Prostate gland (tissue), 2 donors: ENCODE measurements at regions not wholly inside any gene's neighbourhood (a gene's known extent, or its start where the extent isn't known, plus 50 kb on each side); places are given as distances from the start of the nearest gene placed in this dataset.
"Not testable (repeated sequence)": the region's sequence is repeated elsewhere in the genome, so short reads cannot be mapped to it uniquely, and the experiment has no call there.

ENCODE experiments used
- DNase-seq: peaks from one replicate; pipeline ENCODE4 v3.0.0-alpha.2; 2019; ENCODE audit warnings: low spot score
- H3K27ac ChIP-seq, 2 donors: fragments of 200-600 bp; sonication (generic); 2 replicates each; pipeline ENCODE4 v1.5.1; 2017 to 2019
- H3K27me3 ChIP-seq: fragments of 200-600 bp; sonication (generic); replicated peaks from 2 replicates; pipeline ENCODE4 v1.5.1; 2019; ENCODE audit not compliant: insufficient read depth
- H3K36me3 ChIP-seq, 2 donors: fragments of 200-600 bp; sonication (generic); 1 replicate in 1 of 2; 2 replicates in 1 of 2; pipeline versions ENCODE4 v1.5.1 to v1.8.1; 2017 to 2019
- H3K4me1 ChIP-seq: fragments of 200-600 bp; sonication (generic); replicated peaks from 2 replicates; pipeline ENCODE4 v1.5.1; 2019
- H3K4me3 ChIP-seq, 2 donors: fragments of 200-600 bp; sonication (generic); 2 replicates each; pipeline ENCODE4 v1.5.1; 2017 to 2019
- H3K9me3 ChIP-seq: fragments of 200-600 bp; sonication (generic); 2 replicates; pipeline ENCODE4 v1.5.1; 2017
- CTCF ChIP-seq, 4 experiments: fragments of 200-600 bp in 2 of 4; fragments of 450-650 bp in 2 of 4; sonication (generic) in 2 of 4; IDR thresholded peaks; 1 replicate in 3 of 4; 2 replicates in 1 of 4; pipeline ENCODE4 v1.5.1; 2016 to 2019; ENCODE audit warnings: antibody characterized with exemption in 4 of 4, mild to moderate bottlenecking in 2 of 4, moderate library complexity in 2 of 4
- POLR2A ChIP-seq: fragments of 450-650 bp; IDR thresholded peaks from one replicate; pipeline ENCODE4 v1.6.1; 2016; ENCODE audit warnings: antibody characterized with exemption, mild to moderate bottlenecking
- POLR2AphosphoS5 ChIP-seq: sonication (generic); formaldehyde crosslinking; IDR thresholded peaks from one replicate; pipeline ENCODE4 v1.6.1; 2017; ENCODE audit warnings: antibody characterized with exemption
- WGBS: methylation state at CpG from one replicate; pipeline ENCODE4 v1.1.5; 2018; 5-methylcytosine and 5-hydroxymethylcytosine counted together
- intact Hi-C: fragments of 100-400 bp; cut with DNase I; formaldehyde crosslinking; loops from one replicate; pipeline ENCODE4 v1.14.2; 2022

GRCh38 chr18:5029592-5029991 lies 167.5 kb downstream of the AKAIN1 start:
- Histone ChIP-seq H3K36me3 (no peaks in the 10 kb centered on the region), H3K27me3 (no peaks in the 10 kb centered on the region), H3K4me1 (no peaks in the 10 kb centered on the region), H3K27ac (no peak overlapping the region), H3K4me3 (no peak overlapping the region), H3K9me3 (no peaks in the 10 kb centered on the region)
- DNase-seq: no peak
- 68% methylated on average over 5 of the region's 5 CpGs for WGBS
- intact Hi-C loops: no loop called here
- TF ChIP-seq CTCF (IDR thresholded peaks at IDR 0.05): no peak
- no peak for TF ChIP-seq POLR2A
- no peak for TF ChIP-seq POLR2AphosphoS5

GRCh38 chr18:5024741-5025140 lies 172.3 kb downstream of the AKAIN1 start:
- H3K36me3 ChIP-seq: no peaks in the 10 kb centered on the region
- H3K27ac ChIP-seq: no peak overlapping the region
- TF ChIP-seq POLR2AphosphoS5 (no peak), POLR2A (no peak), CTCF (IDR thresholded peaks at IDR 0.05) (no peak)
- no peak for DNase-seq
- H3K27me3 ChIP-seq: no peaks in the 10 kb centered on the region
- WGBS: 73% methylated on average over 2 of the region's 2 CpGs
- H3K9me3 ChIP-seq: no peaks in the 10 kb centered on the region
- no peak overlapping the region for H3K4me3 ChIP-seq
- no peaks in the 10 kb centered on the region for H3K4me1 ChIP-seq
- intact Hi-C loops: no loop called here

- TF ChIP-seq CTCF (IDR thresholded peaks at IDR 0.05): no peak
- TF ChIP-seq POLR2A: no peak
- no peak for TF ChIP-seq POLR2AphosphoS5
- Histone ChIP-seq H3K36me3 (no peaks in the 10 kb centered on the region), H3K4me3 (no peak overlapping the region), H3K27me3 (no peaks in the 10 kb centered on the region), H3K4me1 (no peaks in the 10 kb centered on the region), H3K9me3 (no peaks in the 10 kb centered on the region), H3K27ac (no peak overlapping the region)
- DNase-seq: no peak
- intact Hi-C loops: no loop called here
These were observed 175.5 kb downstream of the AKAIN1 start for GRCh38 chr18:5021558-5021957.

GRCh38 chr18:5015213-5015612 lies 181.8 kb downstream of the AKAIN1 start:
- Histone ChIP-seq H3K27ac (no peak overlapping the region), H3K4me3 (no peak overlapping the region), H3K9me3 (no peaks in the 10 kb centered on the region), H3K4me1 (no peaks in the 10 kb centered on the region), H3K36me3 (no peaks in the 10 kb centered on the region), H3K27me3 (no peaks in the 10 kb centered on the region)
- WGBS: 69% methylated on average over 4 of the region's 4 CpGs
- no peak for DNase-seq
- intact Hi-C loops: no loop called here
- TF ChIP-seq POLR2A: no peak
- TF ChIP-seq POLR2AphosphoS5: no peak
- no peak for TF ChIP-seq CTCF (IDR thresholded peaks at IDR 0.05)

GRCh38 chr18:5004031-5004820 lies 192.8 kb downstream of the AKAIN1 start:
- H3K9me3 ChIP-seq, intact Hi-C loops, H3K4me3 ChIP-seq, H3K27ac ChIP-seq, H3K36me3 ChIP-seq, H3K4me1 ChIP-seq, DNase-seq, H3K27me3 ChIP-seq: not testable (repeated sequence)
- WGBS: 15% methylated on average over 30 of the region's 32 CpGs
